CD14-positive monocyte (primary cell): ENCODE measurements at regions not wholly inside any gene's neighbourhood (a gene's known extent, or its start where the extent isn't known, plus 50 kb on each side); places are given as distances from the start of the nearest gene placed in this dataset.

Experiments used
- DNase-seq, 3 donors: peaks; one replicate each; pipeline ENCODE4 v3.0.0-alpha.2; 2011 to 2022
- H2AFZ ChIP-seq: 2 replicates; pipeline ENCODE4 v1.6.0; 2012; ENCODE audit warnings: mild to moderate bottlenecking, low read depth, low read length, inconsistent platforms; ENCODE audit not compliant: insufficient read depth, poor library complexity, severe bottlenecking
- H3K27ac ChIP-seq, 2 donors: 1 replicate in 1 of 2; 2 replicates in 1 of 2; pipeline ENCODE4 v1.5.1; 2012 to 2013; ENCODE audit warnings: low read length in 2 of 2, control low read depth in 1 of 2, inconsistent platforms in 1 of 2, low read depth in 1 of 2, mild to moderate bottlenecking in 1 of 2
- H3K27me3 ChIP-seq, 2 donors: one replicate each; pipeline versions ENCODE4 v1.6.0 to v1.6.1; 2011 to 2013; ENCODE audit warnings: low read length in 2 of 2; ENCODE audit not compliant: control insufficient read depth in 2 of 2, insufficient read depth in 2 of 2
- H3K36me3 ChIP-seq, 2 donors: replicated peaks in 1 of 2; 1 replicate in 1 of 2; 2 replicates in 1 of 2; pipeline versions ENCODE4 v1.5.1 to v1.6.1; 2012 to 2013; ENCODE audit warnings: low read length in 2 of 2, control low read depth in 1 of 2, inconsistent platforms in 1 of 2, mild to moderate bottlenecking in 1 of 2; ENCODE audit not compliant: insufficient read depth in 2 of 2, control insufficient read depth in 1 of 2
- H3K4me1 ChIP-seq, 2 donors: 1 replicate in 1 of 2; 2 replicates in 1 of 2; pipeline versions ENCODE4 v1.5.1 to v1.6.1; 2012 to 2013; ENCODE audit warnings: low read length in 2 of 2, control low read depth in 1 of 2, inconsistent platforms in 1 of 2, mild to moderate bottlenecking in 1 of 2, moderate library complexity in 1 of 2; ENCODE audit not compliant: insufficient read depth in 2 of 2, control insufficient read depth in 1 of 2
- H3K4me2 ChIP-seq: replicated peaks from 2 replicates; pipeline ENCODE3; 2012; ENCODE audit warnings: low read length, moderate library complexity, mild to moderate bottlenecking; ENCODE audit not compliant: poor library complexity, severe bottlenecking; ENCODE audit errors: extremely low read depth
- H3K4me3 ChIP-seq, 3 experiments: fragments of 200-600 bp in 1 of 3; sonication (generic) in 1 of 3; replicated peaks in 1 of 3; 1 replicate in 2 of 3; 2 replicates in 1 of 3; pipeline ENCODE4 v1.5.1; 2011 to 2013; ENCODE audit warnings: low read length in 3 of 3, mild to moderate bottlenecking in 3 of 3, control low read depth in 2 of 3, low read depth in 2 of 3, inconsistent platforms in 1 of 3, moderate library complexity in 1 of 3
- H3K79me2 ChIP-seq: 2 replicates; pipeline ENCODE4 v1.6.0; 2012; ENCODE audit warnings: mild to moderate bottlenecking, control low read depth, inconsistent platforms, low read length, moderate library complexity; ENCODE audit not compliant: insufficient read depth
- H3K9ac ChIP-seq: 2 replicates; pipeline ENCODE4 v1.6.0; 2017; ENCODE audit warnings: low read length, mild to moderate bottlenecking; ENCODE audit not compliant: insufficient read depth, poor library complexity, severe bottlenecking
- H3K9me3 ChIP-seq, 2 donors: replicated peaks in 1 of 2; 1 replicate in 1 of 2; 2 replicates in 1 of 2; pipeline versions ENCODE4 v1.5.1 to v1.6.1; 2012 to 2013; ENCODE audit warnings: low read length in 2 of 2, control low read depth in 1 of 2; ENCODE audit not compliant: control insufficient read depth in 1 of 2, insufficient read depth in 1 of 2
- H4K20me1 ChIP-seq: 2 replicates; pipeline ENCODE4 v1.6.0; 2012; ENCODE audit warnings: mild to moderate bottlenecking, low read length, control low read depth, moderate library complexity; ENCODE audit not compliant: insufficient read depth
- H3K27ac Mint-ChIP-seq, 7 donors: one replicate each; pipeline ENCODE4 v1.8.0; 2020; ENCODE audit warnings: mild to moderate bottlenecking in 7 of 7, mixed read lengths in 7 of 7, moderate library complexity in 6 of 7, inconsistent platforms in 2 of 7
- H3K27me3 Mint-ChIP-seq, 3 donors: one replicate each; pipeline ENCODE4 v1.8.0; 2021 to 2022; ENCODE audit warnings: low read depth in 3 of 3, mild to moderate bottlenecking in 3 of 3, mixed read lengths in 3 of 3, moderate library complexity in 3 of 3, inconsistent platforms in 1 of 3
- H3K36me3 Mint-ChIP-seq, 2 donors: one replicate each; pipeline ENCODE4 v1.8.0; 2020; ENCODE audit warnings: mixed read lengths in 2 of 2, inconsistent platforms in 1 of 2, mild to moderate bottlenecking in 1 of 2
- H3K4me1 Mint-ChIP-seq: one replicate; pipeline ENCODE4 v1.8.0; 2020; ENCODE audit warnings: mild to moderate bottlenecking, mixed read lengths
- H3K4me3 Mint-ChIP-seq, 2 donors: one replicate each; pipeline ENCODE4 v1.8.0; 2020; ENCODE audit warnings: mild to moderate bottlenecking in 2 of 2, mixed read lengths in 2 of 2, moderate library complexity in 1 of 2
- H3K9me3 Mint-ChIP-seq, 7 donors: one replicate each; pipeline ENCODE4 v1.8.0; 2020 to 2022; ENCODE audit warnings: mixed read lengths in 7 of 7, mild to moderate bottlenecking in 6 of 7, moderate library complexity in 6 of 7, inconsistent platforms in 2 of 7
- CTCF ChIP-seq: fragments of 200-600 bp; IDR thresholded peaks from one replicate; pipeline ENCODE4 v1.8.0; 2022; ENCODE audit warnings: antibody characterized with exemption, mild to moderate bottlenecking
- WGBS: methylation state at CpG from one replicate; pipeline ENCODE4 v1.1.5; 2013; ENCODE audit warnings: missing lambda C conversion rate; ENCODE audit not compliant: insufficient coverage; 5-methylcytosine and 5-hydroxymethylcytosine counted together
- intact Hi-C, 2 donors: fragments of 100-400 bp; cut with micrococcal nuclease; formaldehyde crosslinking; loops; one replicate each; pipeline versions ENCODE4 v1.15.0 to v1.15.1; 2023

DNA sequence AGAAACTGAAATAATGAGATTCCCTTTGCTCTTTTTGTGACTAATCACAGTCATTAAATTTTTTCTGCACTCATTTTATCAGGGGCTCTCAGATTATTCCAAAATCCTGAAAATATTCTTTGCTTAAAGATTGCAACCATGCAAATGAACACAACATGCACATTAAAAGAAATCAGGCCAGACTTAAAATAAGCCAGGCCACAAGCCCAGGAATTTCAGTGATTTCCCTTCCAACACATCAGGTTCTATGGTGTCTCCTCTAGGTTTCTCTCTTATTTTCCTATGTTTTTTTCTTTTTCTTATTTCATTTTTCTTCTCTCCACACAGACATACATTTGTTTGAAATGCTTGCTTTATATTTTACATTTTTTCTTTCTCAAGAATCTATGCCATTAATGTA lies 65.3 kb downstream of the NIBAN1 start:
- no peaks in the 10 kb centered on the region for H3K27me3 ChIP-seq
- TF ChIP-seq CTCF: no peak
- no peaks in the 10 kb centered on the region for H3K9me3 ChIP-seq
- H2AFZ ChIP-seq: no peak overlapping the region
- peaks cover 1 to 4% of the 10 kb centered on the region in 2 donors for H3K36me3 Mint-ChIP-seq
- no peak overlapping the region for H3K27ac Mint-ChIP-seq
- H3K9ac ChIP-seq: no peak overlapping the region
- peaks cover 21% of the 10 kb centered on the region for H3K4me1 Mint-ChIP-seq
- H3K27ac ChIP-seq: no peak overlapping the region
- peaks cover 0 to 1% (median 1%) of the 10 kb centered on the region in 3 donors for H3K27me3 Mint-ChIP-seq
- no peak overlapping the region for H3K4me3 Mint-ChIP-seq
- no peaks in the 10 kb centered on the region for H3K36me3 ChIP-seq
- DNase-seq: no peak
- H3K79me2 ChIP-seq: peaks cover 85% of the 10 kb centered on the region
- H3K4me2 ChIP-seq: no peak overlapping the region
- H4K20me1 ChIP-seq: peaks cover 10% of the 10 kb centered on the region
- H3K4me3 ChIP-seq: no peak overlapping the region
- no peaks in the 10 kb centered on the region for H3K9me3 Mint-ChIP-seq
- H3K4me1 ChIP-seq: peaks cover 12 to 14% of the 10 kb centered on the region in 2 donors
- intact Hi-C loops: no loop called here

GRCh38 chr1:184908506-184908905 lies 65.8 kb downstream of the NIBAN1 start:
- Histone ChIP-seq H3K9ac (no peak overlapping the region), H3K27ac (no peak overlapping the region), H3K4me2 (no peak overlapping the region), H3K79me2 (peaks cover 84% of the 10 kb centered on the region), H3K27me3 (no peaks in the 10 kb centered on the region), H3K36me3 (no peaks in the 10 kb centered on the region), H3K4me1 (peaks cover 12 to 14% of the 10 kb centered on the region in 2 donors), H3K4me3 (no peak overlapping the region), H4K20me1 (peaks cover 8% of the 10 kb centered on the region), H3K9me3 (no peaks in the 10 kb centered on the region), H2AFZ (no peak overlapping the region)
- DNase-seq: no peak
- intact Hi-C loops: no loop called here
- peaks cover 0 to 1% (median 0%) of the 10 kb centered on the region in 7 donors for H3K9me3 Mint-ChIP-seq
- H3K27me3 Mint-ChIP-seq: peaks cover 0 to 2% (median 1%) of the 10 kb centered on the region in 3 donors
- H3K4me1 Mint-ChIP-seq: peaks cover 21% of the 10 kb centered on the region
- no peak overlapping the region for H3K4me3 Mint-ChIP-seq
- H3K27ac Mint-ChIP-seq: peak overlapping the region in 1 of 7 donors; percentile 43
- no peak for TF ChIP-seq CTCF
- no CpG with 5 or more reads among the region's 2 CpGs for WGBS
- peaks cover 2 to 5% of the 10 kb centered on the region in 2 donors for H3K36me3 Mint-ChIP-seq
